ENCODE measurements at regions not wholly inside any gene's neighbourhood (a gene's known extent, or its start where the extent isn't known, plus 50 kb on each side); places are given as distances from the start of the nearest gene placed in this dataset.

GRCh38 chr2:174015428-174015827 is 50.3 kb upstream of the SP3 start:
- TF ChIP-seq POLR2A (IDR thresholded peaks at IDR 0.05) (no peak), CTCF (IDR thresholded peaks at IDR 0.05 in 8 of 11, conservative IDR thresholded peaks at IDR 0.05 in 3 of 11) (no peak)
